Neural cell (in vitro differentiated cells): ENCODE measurements at regions not wholly inside any gene's neighbourhood (a gene's known extent, or its start where the extent isn't known, plus 50 kb on each side); places are given as distances from the start of the nearest gene placed in this dataset.

Experiments used
- H2AFZ ChIP-seq: fragments of 200-600, 300-800 bp; sonication (generic), shearing (Covaris generic); 2 replicates; pipeline ENCODE4 v1.6.0; 2014; ENCODE audit warnings: low read depth, mild to moderate bottlenecking, antibody characterized with exemption, low read length, moderate library complexity
- H3F3A ChIP-seq: fragments of 200-600 bp; shearing (Covaris generic); 2 replicates; pipeline ENCODE4 v1.6.1; 2016; ENCODE audit warnings: mild to moderate bottlenecking, moderate library complexity, mixed read lengths, antibody characterized with exemption, low read length; ENCODE audit not compliant: insufficient read depth, poor library complexity, severe bottlenecking
- H3K27ac ChIP-seq: fragments of 200-600, 300-800 bp; sonication (generic), shearing (Covaris generic); 2 replicates; pipeline ENCODE4 v1.5.1; 2014; ENCODE audit warnings: mild to moderate bottlenecking, low read length, moderate library complexity
- H3K27me3 ChIP-seq: fragments of 300-800, 200-600 bp; sonication (generic), shearing (Covaris generic); 2 replicates; pipeline ENCODE4 v1.6.0; 2014; ENCODE audit warnings: mild to moderate bottlenecking, low read depth, low read length, moderate library complexity; ENCODE audit not compliant: insufficient read depth
- H3K36me3 ChIP-seq: fragments of 300-800, 200-600 bp; sonication (generic), shearing (Covaris generic); 2 replicates; pipeline ENCODE4 v1.5.1; 2014; ENCODE audit warnings: mild to moderate bottlenecking, antibody characterized with exemption, low read length, moderate library complexity; ENCODE audit not compliant: insufficient read depth
- H3K4me2 ChIP-seq: fragments of 300-800, 200-600 bp; sonication (generic), shearing (Covaris generic); 2 replicates; pipeline ENCODE4 v1.6.0; 2014; ENCODE audit warnings: mild to moderate bottlenecking, low read length
- H3K4me3 ChIP-seq: fragments of 300-800, 200-600 bp; sonication (generic), shearing (Covaris generic); 2 replicates; pipeline ENCODE4 v1.5.1; 2014; ENCODE audit warnings: mild to moderate bottlenecking, low read length, moderate library complexity
- H3K79me2 ChIP-seq: fragments of 200-600 bp; shearing (Covaris generic); replicated peaks from 2 replicates; pipeline ENCODE4 v1.6.0; 2014; ENCODE audit warnings: mild to moderate bottlenecking, low read length, moderate library complexity; ENCODE audit not compliant: insufficient read depth
- H3K9ac ChIP-seq: fragments of 300-800, 200-600 bp; sonication (generic), shearing (Covaris generic); 2 replicates; pipeline ENCODE4 v1.6.1; 2016; ENCODE audit warnings: mild to moderate bottlenecking, low read length, mixed read lengths
- H3K9me2 ChIP-seq: fragments of 200-600 bp; shearing (Covaris generic); 2 replicates; pipeline ENCODE4 v1.6.1; 2016; ENCODE audit warnings: mild to moderate bottlenecking, low read length, mixed read lengths; ENCODE audit not compliant: insufficient read depth
- H3K9me3 ChIP-seq: fragments of 200-600, 300-800 bp; sonication (generic), shearing (Covaris generic); 2 replicates; pipeline ENCODE4 v1.6.1; 2016; ENCODE audit warnings: mild to moderate bottlenecking, mixed run types, low read length, moderate library complexity, mixed read lengths
- H4K20me1 ChIP-seq: fragments of 200-600 bp; shearing (Covaris generic); 2 replicates; pipeline ENCODE4 v1.6.1; 2016; ENCODE audit warnings: mild to moderate bottlenecking, mixed run types; ENCODE audit not compliant: insufficient read depth
- EP300 ChIP-seq: fragments of 450-650 bp; conservative IDR thresholded peaks from 2 replicates; pipeline ENCODE4 v1.6.1; 2014; ENCODE audit warnings: antibody characterized with exemption, mild to moderate bottlenecking, moderate library complexity; ENCODE audit not compliant: poor library complexity, severe bottlenecking
- EZH2 ChIP-seq: fragments of 200-600, 300-800 bp; shearing (Covaris generic), sonication (generic); IDR thresholded peaks from 2 replicates; pipeline ENCODE4 v1.6.1; 2014; ENCODE audit warnings: antibody characterized with exemption, low read length, borderline replicate concordance, mild to moderate bottlenecking; ENCODE audit not compliant: insufficient read depth, poor library complexity, severe bottlenecking
- MXI1 ChIP-seq: fragments of 450-650 bp; conservative IDR thresholded peaks from 2 replicates; pipeline ENCODE4 v1.6.1; 2014; ENCODE audit warnings: antibody characterized with exemption, mild to moderate bottlenecking; ENCODE audit not compliant: poor library complexity, severe bottlenecking
- POLR2AphosphoS5 ChIP-seq: IDR thresholded peaks from 2 replicates; pipeline ENCODE4 v1.6.1; 2012
- RAD21 ChIP-seq: fragments of 450-650 bp; conservative IDR thresholded peaks from 2 replicates; pipeline ENCODE4 v1.6.1; 2014; ENCODE audit warnings: antibody characterized with exemption, mild to moderate bottlenecking, moderate library complexity
- SMC3 ChIP-seq: fragments of 450-650 bp; conservative IDR thresholded peaks from 2 replicates; pipeline ENCODE4 v1.6.1; 2014; ENCODE audit warnings: antibody characterized with exemption, mild to moderate bottlenecking, moderate library complexity; ENCODE audit not compliant: poor library complexity
- TAF1 ChIP-seq: IDR thresholded peaks from 2 replicates; pipeline ENCODE4 v1.6.1; 2012; ENCODE audit warnings: low read depth
- TF ChIP-seq, protein P1 (sequence below): fragments of 450-650 bp; IDR thresholded peaks from 2 replicates; pipeline ENCODE4 v1.5.1; 2014; ENCODE audit warnings: antibody characterized with exemption, mild to moderate bottlenecking, moderate library complexity; ENCODE audit not compliant: poor library complexity, severe bottlenecking
- TF ChIP-seq, protein P2 (sequence below): IDR thresholded peaks from 2 replicates; pipeline ENCODE4 v1.6.1; 2012; ENCODE audit warnings: borderline replicate concordance

DNA sequence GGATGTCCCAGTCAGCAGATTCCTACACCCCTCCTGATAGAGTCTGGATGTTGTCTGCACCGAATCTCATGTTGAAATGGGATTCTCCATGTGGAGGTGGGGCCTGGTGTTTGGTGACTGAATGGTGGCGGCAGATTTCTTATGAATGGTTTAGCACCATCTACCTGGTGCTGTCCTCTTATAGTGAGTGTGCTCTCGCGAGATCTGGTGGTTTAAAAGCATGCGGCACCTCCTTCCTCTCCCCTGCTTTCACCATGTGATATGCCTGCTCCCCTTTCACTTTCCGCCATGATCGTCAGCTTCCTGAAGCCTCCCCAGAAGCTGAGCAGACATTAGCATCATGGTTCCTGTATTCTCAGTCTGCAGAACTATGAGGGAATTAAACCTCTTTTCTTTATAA is 135.2 kb upstream of the SLC6A11 start:
- no peak overlapping the region for H3K9ac ChIP-seq
- H2AFZ ChIP-seq = no peak overlapping the region
- no peaks in the 10 kb centered on the region for H3K27me3 ChIP-seq
- no peaks in the 10 kb centered on the region for H3K9me2 ChIP-seq
- H3F3A ChIP-seq = no peaks in the 10 kb centered on the region
- H3K27ac ChIP-seq = no peak overlapping the region
- no peak overlapping the region for H3K4me3 ChIP-seq
- H4K20me1 ChIP-seq = no peaks in the 10 kb centered on the region
- no peaks in the 10 kb centered on the region for H3K9me3 ChIP-seq
- no peak overlapping the region for H3K4me2 ChIP-seq
- no peak for TF ChIP-seq MXI1
- no peak for TF ChIP-seq SMC3
- no peak for TF ChIP-seq TAF1
- TF ChIP-seq, protein P1, sequence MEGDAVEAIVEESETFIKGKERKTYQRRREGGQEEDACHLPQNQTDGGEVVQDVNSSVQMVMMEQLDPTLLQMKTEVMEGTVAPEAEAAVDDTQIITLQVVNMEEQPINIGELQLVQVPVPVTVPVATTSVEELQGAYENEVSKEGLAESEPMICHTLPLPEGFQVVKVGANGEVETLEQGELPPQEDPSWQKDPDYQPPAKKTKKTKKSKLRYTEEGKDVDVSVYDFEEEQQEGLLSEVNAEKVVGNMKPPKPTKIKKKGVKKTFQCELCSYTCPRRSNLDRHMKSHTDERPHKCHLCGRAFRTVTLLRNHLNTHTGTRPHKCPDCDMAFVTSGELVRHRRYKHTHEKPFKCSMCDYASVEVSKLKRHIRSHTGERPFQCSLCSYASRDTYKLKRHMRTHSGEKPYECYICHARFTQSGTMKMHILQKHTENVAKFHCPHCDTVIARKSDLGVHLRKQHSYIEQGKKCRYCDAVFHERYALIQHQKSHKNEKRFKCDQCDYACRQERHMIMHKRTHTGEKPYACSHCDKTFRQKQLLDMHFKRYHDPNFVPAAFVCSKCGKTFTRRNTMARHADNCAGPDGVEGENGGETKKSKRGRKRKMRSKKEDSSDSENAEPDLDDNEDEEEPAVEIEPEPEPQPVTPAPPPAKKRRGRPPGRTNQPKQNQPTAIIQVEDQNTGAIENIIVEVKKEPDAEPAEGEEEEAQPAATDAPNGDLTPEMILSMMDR = no peak
- TF ChIP-seq, protein P2, sequence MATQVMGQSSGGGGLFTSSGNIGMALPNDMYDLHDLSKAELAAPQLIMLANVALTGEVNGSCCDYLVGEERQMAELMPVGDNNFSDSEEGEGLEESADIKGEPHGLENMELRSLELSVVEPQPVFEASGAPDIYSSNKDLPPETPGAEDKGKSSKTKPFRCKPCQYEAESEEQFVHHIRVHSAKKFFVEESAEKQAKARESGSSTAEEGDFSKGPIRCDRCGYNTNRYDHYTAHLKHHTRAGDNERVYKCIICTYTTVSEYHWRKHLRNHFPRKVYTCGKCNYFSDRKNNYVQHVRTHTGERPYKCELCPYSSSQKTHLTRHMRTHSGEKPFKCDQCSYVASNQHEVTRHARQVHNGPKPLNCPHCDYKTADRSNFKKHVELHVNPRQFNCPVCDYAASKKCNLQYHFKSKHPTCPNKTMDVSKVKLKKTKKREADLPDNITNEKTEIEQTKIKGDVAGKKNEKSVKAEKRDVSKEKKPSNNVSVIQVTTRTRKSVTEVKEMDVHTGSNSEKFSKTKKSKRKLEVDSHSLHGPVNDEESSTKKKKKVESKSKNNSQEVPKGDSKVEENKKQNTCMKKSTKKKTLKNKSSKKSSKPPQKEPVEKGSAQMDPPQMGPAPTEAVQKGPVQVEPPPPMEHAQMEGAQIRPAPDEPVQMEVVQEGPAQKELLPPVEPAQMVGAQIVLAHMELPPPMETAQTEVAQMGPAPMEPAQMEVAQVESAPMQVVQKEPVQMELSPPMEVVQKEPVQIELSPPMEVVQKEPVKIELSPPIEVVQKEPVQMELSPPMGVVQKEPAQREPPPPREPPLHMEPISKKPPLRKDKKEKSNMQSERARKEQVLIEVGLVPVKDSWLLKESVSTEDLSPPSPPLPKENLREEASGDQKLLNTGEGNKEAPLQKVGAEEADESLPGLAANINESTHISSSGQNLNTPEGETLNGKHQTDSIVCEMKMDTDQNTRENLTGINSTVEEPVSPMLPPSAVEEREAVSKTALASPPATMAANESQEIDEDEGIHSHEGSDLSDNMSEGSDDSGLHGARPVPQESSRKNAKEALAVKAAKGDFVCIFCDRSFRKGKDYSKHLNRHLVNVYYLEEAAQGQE = no peak
- TF ChIP-seq RAD21 = no peak
- no peak for TF ChIP-seq POLR2AphosphoS5
- no peaks in the 10 kb centered on the region for H3K36me3 ChIP-seq
- H3K79me2 ChIP-seq = no peaks in the 10 kb centered on the region

DNA sequence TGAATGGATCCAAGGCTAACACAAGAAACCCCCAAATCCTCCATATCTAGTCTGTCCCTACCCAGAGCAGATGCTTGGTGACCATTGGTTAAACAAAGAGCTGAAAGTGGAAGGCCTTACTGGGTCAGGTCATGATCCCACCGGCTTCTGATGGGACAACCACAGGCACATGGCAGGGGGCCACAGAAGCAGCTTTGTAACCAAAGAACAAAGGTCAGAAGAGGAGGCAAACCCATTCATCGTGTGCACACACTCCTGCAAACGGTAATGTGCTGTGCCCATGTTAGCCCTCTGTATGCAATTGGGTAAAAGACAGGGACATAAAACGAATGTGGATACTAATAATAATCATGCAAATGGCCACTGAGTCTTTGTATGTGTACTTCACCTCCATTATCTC is 133.3 kb upstream of the SLC6A11 start:
- no peaks in the 10 kb centered on the region for H3K9me3 ChIP-seq
- H3K4me3 ChIP-seq = no peak overlapping the region
- no peak overlapping the region for H3K27ac ChIP-seq
- no peaks in the 10 kb centered on the region for H3K36me3 ChIP-seq
- H3K9me2 ChIP-seq = no peaks in the 10 kb centered on the region
- TF ChIP-seq TAF1 = no peak
- no peak for TF ChIP-seq EP300
- TF ChIP-seq RAD21 = no peak
- no peak for TF ChIP-seq POLR2AphosphoS5
- no peak for TF ChIP-seq MXI1
- no peak for TF ChIP-seq EZH2
- TF ChIP-seq SMC3 = no peak
- TF ChIP-seq, protein P2 = no peak
- TF ChIP-seq, protein P1 = no peak
- no peaks in the 10 kb centered on the region for H3K79me2 ChIP-seq
- no peaks in the 10 kb centered on the region for H3F3A ChIP-seq
- no peaks in the 10 kb centered on the region for H4K20me1 ChIP-seq
- no peak overlapping the region for H2AFZ ChIP-seq
- no peaks in the 10 kb centered on the region for H3K27me3 ChIP-seq
- no peak overlapping the region for H3K4me2 ChIP-seq
- no peak overlapping the region for H3K9ac ChIP-seq
